K562 (cell line): ENCODE measurements at regions not wholly inside any gene's neighbourhood (a gene's known extent, or its start where the extent isn't known, plus 50 kb on each side); places are given as distances from the start of the nearest gene placed in this dataset.

Experiments used
- ATAC-seq: fragments of 200-7000 bp; cut with Tn5 transposase; 3 replicates; pipeline ENCODE4 v1.9.1; 2020; ENCODE audit warnings: moderate library complexity
- BruUV-seq: library from RNA; stranded (reverse); fragments of 400-500 nt; replicated peaks from 2 replicates; lab custom pipeline; 2021; lab: Mats Ljungman, UMichigan
- CTCF ChIA-PET: fragments of 300-600 bp; formaldehyde crosslinking; extraction: SDS; loops from one replicate; lab custom pipeline; 2021; ENCODE audit warnings: low intra/inter-chr PET ratio; lab: Yijun Ruan, JAX
- POLR2A ChIA-PET: fragments of 300-600, 350-650 bp; sonication (Branson Sonifier 250); formaldehyde crosslinking; extraction: SDS; loops from one replicate; lab custom pipeline; 2021; ENCODE audit warnings: antibody characterized with exemption, inconsistent platforms; lab: Yijun Ruan, JAX
- DNase-seq, 4 experiments: peaks; one replicate each; pipeline versions ENCODE4 v3.0.0 to v3.0.0-alpha.2; 2011 to 2018; ENCODE audit warnings: low spot score in 3 of 4, mixed read lengths in 3 of 4; ENCODE audit errors: extremely low read depth in 1 of 4
- FAIRE-seq: peaks from 2 replicates; lab custom pipeline; 2011; peaks lifted over from hg19 to GRCh38; lab: Jason Lieb, UNC
- H2AFZ ChIP-seq: 2 replicates; pipeline ENCODE4 v1.6.0; 2011; ENCODE audit warnings: low read depth, low read length, control low read depth, inconsistent platforms
- H3K27ac ChIP-seq: fragments of 200-600 bp; 3 replicates; pipeline ENCODE4 v1.8.0; 2011; ENCODE audit warnings: low read depth, mild to moderate bottlenecking, control low read depth, inconsistent platforms, low read length, moderate library complexity, mixed read lengths; ENCODE audit errors: extremely low read depth
- H3K27me3 ChIP-seq, 2 experiments: fragments of 300-600 bp in 1 of 2; 2 replicates in 1 of 2; 3 replicates in 1 of 2; pipeline versions ENCODE4 v1.6.0 to v1.8.0; 2011; ENCODE audit warnings: inconsistent platforms in 2 of 2, low read length in 2 of 2, mild to moderate bottlenecking in 1 of 2, mixed read lengths in 1 of 2, moderate library complexity in 1 of 2; ENCODE audit not compliant: control insufficient read depth in 2 of 2, insufficient read depth in 2 of 2
- H3K36me3 ChIP-seq: fragments of 300-600 bp; 3 replicates; pipeline ENCODE4 v1.8.0; 2011; ENCODE audit warnings: mild to moderate bottlenecking, low read length, inconsistent platforms; ENCODE audit not compliant: control insufficient read depth, insufficient read depth
- H3K4me1 ChIP-seq, 2 experiments: fragments of 200-600 bp in 1 of 2; replicated peaks in 1 of 2; 2 replicates in 1 of 2; 3 replicates in 1 of 2; pipeline versions ENCODE4 v1.5.1 to v1.8.0; 2011; ENCODE audit warnings: inconsistent platforms in 2 of 2, low read length in 2 of 2, mild to moderate bottlenecking in 1 of 2, mixed read lengths in 1 of 2, moderate library complexity in 1 of 2; ENCODE audit not compliant: control insufficient read depth in 2 of 2, insufficient read depth in 2 of 2
- H3K4me2 ChIP-seq: 2 replicates; pipeline ENCODE4 v1.6.1; 2011; ENCODE audit warnings: low read length, control low read depth, inconsistent platforms, mixed read lengths; ENCODE audit not compliant: insufficient read depth
- H3K4me3 ChIP-seq: fragments of 200-600 bp; sonication (generic), shearing (Covaris generic); 2 replicates; pipeline ENCODE4 v1.5.1; 2016; ENCODE audit warnings: control low read depth, inconsistent platforms
- H3K79me2 ChIP-seq: fragments of 200-600 bp; 3 replicates; pipeline ENCODE4 v1.8.0; 2011; ENCODE audit warnings: low read length, inconsistent platforms; ENCODE audit not compliant: control insufficient read depth, insufficient read depth
- H3K9ac ChIP-seq, 2 experiments: 2 replicates each; pipeline versions ENCODE4 v1.6.0 to v1.6.1; 2011; ENCODE audit warnings: low read depth in 2 of 2, low read length in 2 of 2, control low read depth in 1 of 2, inconsistent platforms in 1 of 2, mild to moderate bottlenecking in 1 of 2, mixed read lengths in 1 of 2; ENCODE audit not compliant: insufficient read depth in 1 of 2
- H3K9me1 ChIP-seq: one replicate; pipeline ENCODE4 v1.6.0; 2011; ENCODE audit warnings: inconsistent platforms, mild to moderate bottlenecking, low read length, moderate library complexity; ENCODE audit not compliant: control insufficient read depth, insufficient read depth
- H3K9me3 ChIP-seq: replicated peaks from 2 replicates; pipeline ENCODE4 v1.5.1; 2011; ENCODE audit warnings: low read depth, low read length, inconsistent platforms; ENCODE audit not compliant: control insufficient read depth, insufficient read depth
- H4K20me1 ChIP-seq: replicated peaks from 2 replicates; pipeline ENCODE4 v1.6.1; 2011; ENCODE audit warnings: low read length, inconsistent platforms, mixed read lengths; ENCODE audit not compliant: control insufficient read depth, insufficient read depth
- BHLHE40 ChIP-seq: IDR thresholded peaks from 2 replicates; pipeline ENCODE4 v1.6.1; 2011; ENCODE audit warnings: low read length, improper control_type of control experiment
- CBX1 ChIP-seq: sonication (generic); IDR thresholded peaks from 2 replicates; pipeline ENCODE4 v1.6.1; 2016; ENCODE audit warnings: antibody characterized with exemption, low read depth, mild to moderate bottlenecking
- CCAR2 ChIP-seq: fragments of 200-400 bp; formaldehyde crosslinking; IDR thresholded peaks from 2 replicates; pipeline ENCODE4 v1.6.1; 2017; ENCODE audit warnings: mild to moderate bottlenecking, low read depth, low read length
- FOXK1 ChIP-seq: sonication (generic); formaldehyde crosslinking; IDR thresholded peaks from 2 replicates; pipeline ENCODE4 v1.8.0; 2022; ENCODE audit warnings: missing genetic modification reagents, mild to moderate bottlenecking, borderline replicate concordance
- HEY1 ChIP-seq: fragments of 250-450 bp; sonication (Bioruptor Pico); IDR thresholded peaks from 2 replicates; pipeline ENCODE4 v1.5.0; 2020; ENCODE audit warnings: mild to moderate bottlenecking, moderate library complexity, borderline replicate concordance
- MCM5 ChIP-seq: fragments of 450-650 bp; IDR thresholded peaks from 2 replicates; pipeline ENCODE4 v1.6.1; 2016; ENCODE audit warnings: low read depth
- NR2F6 ChIP-seq: fragments of 450-650 bp; formaldehyde crosslinking; IDR thresholded peaks from 2 replicates; pipeline ENCODE4 v1.4.0; 2020; ENCODE audit warnings: mild to moderate bottlenecking
- PHF20 ChIP-seq: fragments of 450-650 bp; IDR thresholded peaks from 2 replicates; pipeline ENCODE4 v1.6.1; 2018; ENCODE audit not compliant: partially characterized antibody
- PRPF4 ChIP-seq: fragments of 200-400 bp; formaldehyde crosslinking; IDR thresholded peaks from one replicate; pipeline ENCODE4 v1.6.1; 2017; ENCODE audit warnings: low read length, low read depth, mild to moderate bottlenecking; ENCODE audit not compliant: insufficient read depth, poor library complexity, severe bottlenecking
- RAD21 ChIP-seq, 2 experiments: fragments of 250-450 bp in 1 of 2; fragments of 450-650 bp in 1 of 2; sonication (Bioruptor Pico) in 1 of 2; formaldehyde crosslinking in 1 of 2; IDR thresholded peaks in 1 of 2; conservative IDR thresholded peaks in 1 of 2; 2 replicates each; pipeline versions ENCODE4 v1.4.0 to v1.8.0; 2020 to 2022; ENCODE audit warnings: mild to moderate bottlenecking in 2 of 2, moderate library complexity in 1 of 2
- SPI1 ChIP-seq: IDR thresholded peaks from 2 replicates; pipeline ENCODE4 v1.6.1; 2011; ENCODE audit warnings: low read depth, low read length, control low read depth, borderline replicate concordance
- TFAM ChIP-seq: fragments of 250-450 bp; sonication (Bioruptor Pico); conservative IDR thresholded peaks from 2 replicates; pipeline ENCODE4 v1.5.0; 2021; ENCODE audit warnings: mild to moderate bottlenecking, moderate library complexity
- ZNF398 ChIP-seq: fragments of 250-450 bp; sonication (Bioruptor Pico); IDR thresholded peaks from 2 replicates; pipeline ENCODE4 v1.8.0; 2021; ENCODE audit warnings: moderate library complexity, mild to moderate bottlenecking, inconsistent platforms
- ZNF609 ChIP-seq: sonication (generic); formaldehyde crosslinking; IDR thresholded peaks from 2 replicates; pipeline ENCODE4 v1.8.1; 2023; ENCODE audit warnings: missing genetic modification reagents, mild to moderate bottlenecking, borderline replicate concordance
- ZNF766 ChIP-seq: fragments of 200-800 bp; sonication (Bioruptor generic); conservative IDR thresholded peaks from 2 replicates; pipeline ENCODE4 v1.6.1; 2016; ENCODE audit warnings: missing genetic modification characterization, missing compliant biosample characterization
- ZNF830 ChIP-seq: fragments of 250-450 bp; sonication (Bioruptor Pico); IDR thresholded peaks from 2 replicates; pipeline ENCODE4 v1.5.0; 2021; ENCODE audit warnings: mild to moderate bottlenecking
- WGBS: fragments of 100-300 bp; shearing (Covaris generic); methylation state at CpG from one replicate; pipeline ENCODE4 v1.1.6; 2016; ENCODE audit warnings: low coverage, mixed read lengths; ENCODE audit not compliant: insufficient coverage; ENCODE audit errors: missing lambda C conversion rate; 5-methylcytosine and 5-hydroxymethylcytosine counted together
- in situ Hi-C: fragments of 300-500 bp; cut with MboI; formaldehyde crosslinking; loops from 4 replicates; pipeline ENCODE4 v1.15.0; 2018; ENCODE audit warnings: inconsistent platforms, mixed read lengths
- intact Hi-C: fragments of 100-400 bp; cut with micrococcal nuclease; formaldehyde crosslinking; loops from 2 replicates; pipeline ENCODE4 v1.14.2; 2022

GRCh38 chr16:85303354-85303883 is 191.1 kb upstream of the CIBAR2 start:
- Histone ChIP-seq H4K20me1 (peaks cover 14% of the 10 kb centered on the region; the same call in 1 of the 2 replicates), H3K9ac (peak overlapping the region; percentile 20 to 82; a peak in 3 of 4 replicates), H3K27ac (no peak overlapping the region), H3K36me3 (no peaks in the 10 kb centered on the region), H3K27me3 (no peaks in the 10 kb centered on the region), H3K9me3 (no peaks in the 10 kb centered on the region), H2AFZ (peak overlapping the region; percentile 71), H3K79me2 (peaks cover 28% of the 10 kb centered on the region; the same call in 2 of the 3 replicates), H3K4me1 (peaks cover 50 to 76% of the 10 kb centered on the region in 2 experiments), H3K4me3 (peak overlapping the region; percentile 20), H3K9me1 (peaks cover 6% of the 10 kb centered on the region), H3K4me2 (peak overlapping the region; percentile 53)
- in situ Hi-C loops (no loop called here), intact Hi-C loops (loop anchor here (5.0 to 10.0 kb wide), 2 partner anchors 44 to 311 kb away; partner anchors contain the start of gene GSE1)
- BruUV-seq = no TSS peak
- WGBS = 31% methylated on average over 34 of the region's 36 CpGs
- peak; percentile 85 for ATAC-seq
- POLR2A ChIA-PET = interaction anchor here (0.5 kb wide), 1 partner anchor 118 kb away, joined by 3 read pairs; no protein-coding TSS in a partner anchor
- DNase-seq = peak; percentile 90 to 93 (median 92)
- CTCF ChIA-PET = interaction anchor here (0.6 to 1.4 kb wide), 7 partner anchors 16 to 267 kb away, joined by 3 to 4 read pairs (median 3); no protein-coding TSS in a partner anchor
- FAIRE-seq = peak; percentile 77
- TF ChIP-seq TFAM (CRISPR knock-in tag) (no peak), ZNF766 (CRISPR knock-in tag) (0 out of 2 replicates have a peak, but pooled peaks have one; percentile 18), HEY1 (CRISPR knock-in tag) (no peak), CCAR2 (no peak), ZNF398 (no peak), SPI1 (no peak), ZNF830 (CRISPR knock-in tag) (no peak), NR2F6 (CRISPR knock-in tag) (no peak), FOXK1 (CRISPR knock-in tag) (0 out of 2 replicates have a peak, but pooled peaks have one; percentile 24), PHF20 (peak; percentile 85), RAD21 (CRISPR knock-in tag; conservative IDR thresholded peaks at IDR 0.05 in 1 of 2, IDR thresholded peaks at IDR 0.05 in 1 of 2) (peak; percentile 86 to 89), CBX1 (peak; percentile 99), PRPF4 (peak; percentile 36), MCM5 (no peak), BHLHE40 (peak; percentile 49; the same call in 1 of the 2 replicates), ZNF609 (CRISPR knock-in tag) (no peak)
